ENCODE measurements at regions not wholly inside any gene's neighbourhood (a gene's known extent, or its start where the extent isn't known, plus 50 kb on each side); places are given as distances from the start of the nearest gene placed in this dataset.

DNA sequence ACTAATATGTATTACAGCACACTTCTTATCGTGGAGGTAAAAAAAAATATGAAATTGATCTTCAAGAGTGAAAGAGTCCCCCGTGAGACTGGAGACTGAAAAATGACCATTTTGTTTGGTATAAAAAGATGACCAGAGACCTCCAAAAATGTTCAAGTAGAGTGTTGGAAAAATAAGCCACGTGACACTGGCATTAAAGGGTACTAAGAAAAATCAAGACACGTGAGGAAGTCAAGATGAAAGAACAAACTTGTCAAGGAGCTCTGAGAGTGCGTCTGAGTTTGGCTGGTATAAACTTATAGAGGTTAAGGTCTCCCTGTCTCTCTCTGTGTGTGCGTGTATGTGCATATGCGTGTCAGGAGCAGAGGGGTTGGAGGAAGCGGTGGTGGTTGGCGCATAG is 362.7 kb upstream of the COBL start:
- no peak for TF ChIP-seq EZH2phosphoT487 (conservative IDR thresholded peaks at IDR 0.05; ENCODE audit: low read length)
- TF ChIP-seq, protein P1, sequence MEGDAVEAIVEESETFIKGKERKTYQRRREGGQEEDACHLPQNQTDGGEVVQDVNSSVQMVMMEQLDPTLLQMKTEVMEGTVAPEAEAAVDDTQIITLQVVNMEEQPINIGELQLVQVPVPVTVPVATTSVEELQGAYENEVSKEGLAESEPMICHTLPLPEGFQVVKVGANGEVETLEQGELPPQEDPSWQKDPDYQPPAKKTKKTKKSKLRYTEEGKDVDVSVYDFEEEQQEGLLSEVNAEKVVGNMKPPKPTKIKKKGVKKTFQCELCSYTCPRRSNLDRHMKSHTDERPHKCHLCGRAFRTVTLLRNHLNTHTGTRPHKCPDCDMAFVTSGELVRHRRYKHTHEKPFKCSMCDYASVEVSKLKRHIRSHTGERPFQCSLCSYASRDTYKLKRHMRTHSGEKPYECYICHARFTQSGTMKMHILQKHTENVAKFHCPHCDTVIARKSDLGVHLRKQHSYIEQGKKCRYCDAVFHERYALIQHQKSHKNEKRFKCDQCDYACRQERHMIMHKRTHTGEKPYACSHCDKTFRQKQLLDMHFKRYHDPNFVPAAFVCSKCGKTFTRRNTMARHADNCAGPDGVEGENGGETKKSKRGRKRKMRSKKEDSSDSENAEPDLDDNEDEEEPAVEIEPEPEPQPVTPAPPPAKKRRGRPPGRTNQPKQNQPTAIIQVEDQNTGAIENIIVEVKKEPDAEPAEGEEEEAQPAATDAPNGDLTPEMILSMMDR (IDR thresholded peaks at IDR 0.05; ENCODE audit: insufficient read depth, low read length, poor library complexity, severe bottlenecking): no peak
